ENCODE measurements at regions not wholly inside any gene's neighbourhood (a gene's known extent, or its start where the extent isn't known, plus 50 kb on each side); places are given as distances from the start of the nearest gene placed in this dataset.

- TF ChIP-seq CTCF (conservative IDR thresholded peaks at IDR 0.05; ENCODE audit: low read length) (no peak), EZH2phosphoT487 (IDR thresholded peaks at IDR 0.05; ENCODE audit: borderline replicate concordance) (no peak)
These were observed 2733.3 kb downstream of the PCDH7 start for GRCh38 chr4:33453436-33453835.

All from Loucy (cell line).